HL-60 (cell line): ENCODE measurements at regions not wholly inside any gene's neighbourhood (a gene's known extent, or its start where the extent isn't known, plus 50 kb on each side); places are given as distances from the start of the nearest gene placed in this dataset.

Source experiments
- DNase-seq, 2 experiments: peaks; one replicate each; pipeline ENCODE4 v3.0.0-alpha.2; 2010 to 2020; ENCODE audit warnings: low read depth in 1 of 2, low spot score in 1 of 2
- H3K27ac ChIP-seq: fragments of 250-450 bp; sonication (Bioruptor Pico); replicated peaks from 2 replicates; pipeline ENCODE4 v1.5.1; 2020; ENCODE audit warnings: mild to moderate bottlenecking, moderate library complexity
- H3K27me3 ChIP-seq: fragments of 250-450 bp; sonication (Bioruptor Pico); 2 replicates; pipeline ENCODE4 v1.5.1; 2021; ENCODE audit warnings: mild to moderate bottlenecking, moderate library complexity; ENCODE audit not compliant: insufficient read depth, poor library complexity, severe bottlenecking
- H3K4me3 ChIP-seq: replicated peaks from 2 replicates; pipeline ENCODE4 v1.5.1; 2011; ENCODE audit warnings: mild to moderate bottlenecking, control low read depth, low read length; ENCODE audit not compliant: insufficient read depth
- GABPA ChIP-seq: IDR thresholded peaks from 2 replicates; pipeline ENCODE4 v1.6.1; 2012; ENCODE audit warnings: low read depth
- POLR2AphosphoS5 ChIP-seq: IDR thresholded peaks from 2 replicates; pipeline ENCODE4 v1.6.1; 2012; ENCODE audit warnings: low read depth
- SPI1 ChIP-seq: IDR thresholded peaks from 2 replicates; pipeline ENCODE4 v1.6.1; 2012; ENCODE audit warnings: low read depth, mild to moderate bottlenecking, borderline replicate concordance
- TF ChIP-seq, protein P1 (sequence below): IDR thresholded peaks from one replicate; pipeline ENCODE4 v1.5.1; 2011; ENCODE audit warnings: low read length, control low read depth, inconsistent platforms; ENCODE audit not compliant: insufficient read depth
- TF ChIP-seq, protein P2 (sequence below): IDR thresholded peaks from 2 replicates; pipeline ENCODE4 v1.6.1; 2012; ENCODE audit warnings: low read depth; ENCODE audit not compliant: insufficient replicate concordance

DNA sequence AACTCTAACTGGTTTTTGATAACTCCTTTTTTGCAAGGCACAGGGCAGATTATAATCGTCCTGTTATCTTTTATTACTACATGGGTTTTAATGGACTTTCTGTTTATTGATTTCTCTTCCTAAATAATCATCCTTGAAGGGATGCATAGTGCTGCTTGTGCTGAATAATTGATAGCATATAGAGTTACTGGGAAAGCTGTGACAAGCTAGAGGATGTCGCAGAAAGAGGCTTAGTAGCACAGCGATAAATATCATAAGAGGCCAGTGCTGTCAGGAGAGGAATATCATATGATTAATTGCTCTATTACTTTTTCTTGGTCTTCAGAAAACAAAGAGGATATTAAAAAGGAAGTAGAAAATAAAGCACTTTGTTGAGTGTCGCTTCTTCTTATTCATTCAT lies 1007.1 kb upstream of the ACO1 start:
- H3K27me3 ChIP-seq, result no peaks in the 10 kb centered on the region
- no peak for DNase-seq
- TF ChIP-seq, protein P1, sequence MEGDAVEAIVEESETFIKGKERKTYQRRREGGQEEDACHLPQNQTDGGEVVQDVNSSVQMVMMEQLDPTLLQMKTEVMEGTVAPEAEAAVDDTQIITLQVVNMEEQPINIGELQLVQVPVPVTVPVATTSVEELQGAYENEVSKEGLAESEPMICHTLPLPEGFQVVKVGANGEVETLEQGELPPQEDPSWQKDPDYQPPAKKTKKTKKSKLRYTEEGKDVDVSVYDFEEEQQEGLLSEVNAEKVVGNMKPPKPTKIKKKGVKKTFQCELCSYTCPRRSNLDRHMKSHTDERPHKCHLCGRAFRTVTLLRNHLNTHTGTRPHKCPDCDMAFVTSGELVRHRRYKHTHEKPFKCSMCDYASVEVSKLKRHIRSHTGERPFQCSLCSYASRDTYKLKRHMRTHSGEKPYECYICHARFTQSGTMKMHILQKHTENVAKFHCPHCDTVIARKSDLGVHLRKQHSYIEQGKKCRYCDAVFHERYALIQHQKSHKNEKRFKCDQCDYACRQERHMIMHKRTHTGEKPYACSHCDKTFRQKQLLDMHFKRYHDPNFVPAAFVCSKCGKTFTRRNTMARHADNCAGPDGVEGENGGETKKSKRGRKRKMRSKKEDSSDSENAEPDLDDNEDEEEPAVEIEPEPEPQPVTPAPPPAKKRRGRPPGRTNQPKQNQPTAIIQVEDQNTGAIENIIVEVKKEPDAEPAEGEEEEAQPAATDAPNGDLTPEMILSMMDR, result no peak
- TF ChIP-seq GABPA (no peak), POLR2AphosphoS5 (no peak), SPI1 (no peak)
- TF ChIP-seq, protein P2, sequence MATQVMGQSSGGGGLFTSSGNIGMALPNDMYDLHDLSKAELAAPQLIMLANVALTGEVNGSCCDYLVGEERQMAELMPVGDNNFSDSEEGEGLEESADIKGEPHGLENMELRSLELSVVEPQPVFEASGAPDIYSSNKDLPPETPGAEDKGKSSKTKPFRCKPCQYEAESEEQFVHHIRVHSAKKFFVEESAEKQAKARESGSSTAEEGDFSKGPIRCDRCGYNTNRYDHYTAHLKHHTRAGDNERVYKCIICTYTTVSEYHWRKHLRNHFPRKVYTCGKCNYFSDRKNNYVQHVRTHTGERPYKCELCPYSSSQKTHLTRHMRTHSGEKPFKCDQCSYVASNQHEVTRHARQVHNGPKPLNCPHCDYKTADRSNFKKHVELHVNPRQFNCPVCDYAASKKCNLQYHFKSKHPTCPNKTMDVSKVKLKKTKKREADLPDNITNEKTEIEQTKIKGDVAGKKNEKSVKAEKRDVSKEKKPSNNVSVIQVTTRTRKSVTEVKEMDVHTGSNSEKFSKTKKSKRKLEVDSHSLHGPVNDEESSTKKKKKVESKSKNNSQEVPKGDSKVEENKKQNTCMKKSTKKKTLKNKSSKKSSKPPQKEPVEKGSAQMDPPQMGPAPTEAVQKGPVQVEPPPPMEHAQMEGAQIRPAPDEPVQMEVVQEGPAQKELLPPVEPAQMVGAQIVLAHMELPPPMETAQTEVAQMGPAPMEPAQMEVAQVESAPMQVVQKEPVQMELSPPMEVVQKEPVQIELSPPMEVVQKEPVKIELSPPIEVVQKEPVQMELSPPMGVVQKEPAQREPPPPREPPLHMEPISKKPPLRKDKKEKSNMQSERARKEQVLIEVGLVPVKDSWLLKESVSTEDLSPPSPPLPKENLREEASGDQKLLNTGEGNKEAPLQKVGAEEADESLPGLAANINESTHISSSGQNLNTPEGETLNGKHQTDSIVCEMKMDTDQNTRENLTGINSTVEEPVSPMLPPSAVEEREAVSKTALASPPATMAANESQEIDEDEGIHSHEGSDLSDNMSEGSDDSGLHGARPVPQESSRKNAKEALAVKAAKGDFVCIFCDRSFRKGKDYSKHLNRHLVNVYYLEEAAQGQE, result no peak
- H3K4me3 ChIP-seq, result no peak overlapping the region
- H3K27ac ChIP-seq, result no peak overlapping the region

DNA sequence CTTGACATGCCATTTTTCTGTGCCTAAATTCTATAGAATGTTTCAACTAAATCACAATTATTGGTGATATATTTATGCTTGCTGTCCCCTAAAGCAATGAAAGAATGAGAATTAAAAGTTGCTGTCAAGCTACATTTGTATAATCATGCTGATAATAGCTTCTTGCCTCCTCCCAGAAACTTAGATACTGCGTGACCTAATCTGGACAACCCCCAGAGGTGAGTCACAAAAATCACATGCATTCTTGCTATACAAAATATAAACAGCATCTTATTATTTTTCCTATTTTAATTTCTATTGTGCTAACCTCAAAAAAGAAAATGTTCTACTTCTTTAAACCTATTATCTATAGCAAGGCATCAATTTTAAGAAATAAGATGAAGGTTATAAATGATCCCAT lies 995.8 kb upstream of the ACO1 start:
- Histone ChIP-seq H3K27ac (no peak overlapping the region), H3K4me3 (no peak overlapping the region), H3K27me3 (no peaks in the 10 kb centered on the region)
- TF ChIP-seq, protein P2, result no peak
- TF ChIP-seq, protein P1, result no peak
- TF ChIP-seq POLR2AphosphoS5, result no peak
- TF ChIP-seq GABPA, result no peak
- no peak for TF ChIP-seq SPI1
- DNase-seq, result no peak

DNA sequence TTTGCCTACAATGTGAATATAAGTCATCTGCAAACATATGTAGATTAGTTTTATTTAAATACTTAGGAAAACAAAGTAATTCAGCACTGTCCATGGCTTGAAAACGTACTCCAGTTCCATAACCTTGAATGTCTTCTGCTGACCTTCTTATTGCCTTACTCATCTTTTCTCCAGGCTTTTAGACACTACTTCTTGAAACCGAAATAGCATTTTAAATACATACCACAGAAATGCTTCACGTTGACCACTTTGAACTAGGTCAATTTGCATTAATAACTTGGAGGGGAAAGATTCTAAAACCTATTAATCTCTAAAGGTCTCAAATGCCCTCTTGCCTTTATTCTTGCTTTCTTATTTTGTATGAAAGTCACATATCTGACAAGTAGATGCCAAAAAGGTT lies 995.4 kb upstream of the ACO1 start:
- H3K27me3 ChIP-seq, result no peaks in the 10 kb centered on the region
- no peak overlapping the region for H3K27ac ChIP-seq
- H3K4me3 ChIP-seq, result no peak overlapping the region
- TF ChIP-seq GABPA (no peak), POLR2AphosphoS5 (no peak), SPI1 (no peak)
- TF ChIP-seq, protein P1, result no peak
- TF ChIP-seq, protein P2, result no peak
- no peak for DNase-seq
